Epidermal melanocyte (primary cell): ENCODE measurements at regions not wholly inside any gene's neighbourhood (a gene's known extent, or its start where the extent isn't known, plus 50 kb on each side); places are given as distances from the start of the nearest gene placed in this dataset.

Source experiments
- DNase-seq: peaks from one replicate; pipeline ENCODE4 v3.0.0; 2011; ENCODE audit warnings: low spot score; ENCODE audit not compliant: insufficient read length

- no peak for DNase-seq
Measured at GRCh38 chr4:24298911-24299310, 285.4 kb downstream of the DHX15 start.

DNA sequence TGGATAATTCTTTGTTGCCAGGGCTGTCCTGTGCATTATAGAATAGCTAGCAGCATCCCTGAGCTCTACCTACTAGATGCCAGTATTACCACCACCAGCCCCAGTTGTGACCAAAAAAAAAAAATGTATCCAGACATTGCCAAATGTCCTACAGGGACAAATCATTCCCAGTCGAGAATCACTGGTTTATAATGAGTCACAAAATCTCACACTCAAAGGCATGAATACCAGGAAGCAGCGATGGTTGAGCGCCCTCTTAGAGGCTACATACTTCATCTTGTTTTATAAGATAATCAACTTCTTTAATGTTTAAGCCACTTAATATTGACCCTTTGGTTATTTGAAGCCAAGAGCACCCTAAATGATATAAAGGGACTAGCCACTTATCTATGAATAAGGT lies 297.3 kb downstream of the DHX15 start:
- DNase-seq = no peak

- DNase-seq = no peak
Measured at GRCh38 chr4:24285759-24286158, 298.6 kb downstream of the DHX15 start.

DNA sequence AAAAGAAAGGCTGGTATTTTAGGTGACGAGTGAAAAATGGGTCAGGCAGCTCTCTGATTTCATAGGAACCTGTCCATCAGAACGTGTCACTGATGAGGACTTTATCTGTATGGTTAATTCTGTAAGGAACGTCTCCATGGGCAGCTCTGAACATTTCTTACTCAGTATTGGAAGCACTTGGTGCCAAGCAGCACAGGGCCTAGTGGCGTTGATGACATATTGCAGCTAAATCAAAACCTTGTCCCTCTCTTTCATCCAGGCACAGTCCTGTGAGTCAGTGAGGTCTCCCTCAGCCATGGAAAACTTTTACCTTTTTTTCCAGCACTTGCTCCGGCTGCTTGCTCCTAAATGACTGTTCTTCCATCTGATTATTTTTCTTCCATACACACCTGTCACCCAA lies 301.9 kb downstream of the DHX15 start:
- DNase-seq = no peak

DNA sequence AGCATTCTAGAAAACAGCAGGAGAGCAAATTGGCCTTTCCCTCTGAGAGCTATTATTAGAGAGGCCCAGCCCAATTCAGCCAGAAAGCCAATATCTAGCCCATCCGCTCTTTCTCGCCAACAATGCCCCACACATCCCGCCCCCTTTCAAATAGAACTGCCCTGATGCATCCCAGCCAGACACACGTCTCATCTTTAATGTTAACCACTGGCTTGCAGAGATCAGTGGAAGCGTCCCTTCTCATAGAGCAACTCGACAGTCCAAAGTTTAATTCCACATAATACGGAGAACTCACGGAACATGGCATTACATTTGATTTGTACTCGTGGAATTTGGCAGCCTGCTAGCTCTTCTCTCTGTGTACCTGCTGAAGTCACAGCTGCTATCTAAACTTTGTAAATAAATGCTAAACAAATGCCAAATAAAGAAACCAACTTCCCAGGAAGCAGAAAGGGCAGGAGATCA lies 304.4 kb downstream of the DHX15 start:
- DNase-seq = no peak

GRCh38 chr4:24279469-24279868 lies 304.9 kb downstream of the DHX15 start:
- no peak for DNase-seq

DNA sequence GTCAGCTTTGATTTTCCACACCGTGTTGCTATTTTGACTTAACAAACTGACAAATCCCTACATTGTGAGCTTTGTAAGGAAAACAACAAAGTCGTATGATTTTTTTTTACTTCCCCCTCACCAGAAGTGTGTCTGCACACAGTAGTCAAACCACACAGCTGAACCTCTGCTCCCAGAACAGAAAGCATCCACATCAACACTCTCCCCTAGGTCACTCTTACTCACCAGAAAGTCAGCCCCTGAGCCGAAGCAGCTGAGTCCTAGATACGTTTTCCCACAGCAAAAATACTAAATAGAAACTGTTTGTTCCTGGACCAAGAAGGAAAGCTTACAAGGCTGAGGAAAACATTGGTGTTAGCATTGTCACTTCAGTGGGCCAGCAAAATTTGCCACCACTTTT lies 305.7 kb downstream of the DHX15 start:
- no peak for DNase-seq

- DNase-seq = no peak
Measured at GRCh38 chr4:24274381-24274941, 309.9 kb downstream of the DHX15 start.

DNA sequence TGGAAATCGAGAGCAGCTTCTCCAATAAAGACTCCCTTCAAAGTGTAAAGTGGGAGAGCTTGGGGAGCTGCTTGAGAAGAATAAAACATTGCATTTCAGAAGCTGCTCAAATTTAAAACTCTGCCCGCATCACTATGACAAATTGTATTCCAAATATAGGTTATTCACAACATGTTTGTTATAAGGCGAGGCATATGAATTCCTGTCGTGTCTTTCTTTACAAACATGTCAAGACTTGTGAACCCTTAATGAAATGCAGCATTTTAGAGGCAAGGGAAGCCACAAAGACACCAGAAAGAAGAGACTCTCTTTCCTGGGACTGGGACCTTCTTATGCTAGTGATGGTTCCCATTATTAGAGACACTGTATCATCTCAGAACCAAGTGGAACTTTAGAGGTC lies 311.2 kb downstream of the DHX15 start:
- no peak for DNase-seq

DNA sequence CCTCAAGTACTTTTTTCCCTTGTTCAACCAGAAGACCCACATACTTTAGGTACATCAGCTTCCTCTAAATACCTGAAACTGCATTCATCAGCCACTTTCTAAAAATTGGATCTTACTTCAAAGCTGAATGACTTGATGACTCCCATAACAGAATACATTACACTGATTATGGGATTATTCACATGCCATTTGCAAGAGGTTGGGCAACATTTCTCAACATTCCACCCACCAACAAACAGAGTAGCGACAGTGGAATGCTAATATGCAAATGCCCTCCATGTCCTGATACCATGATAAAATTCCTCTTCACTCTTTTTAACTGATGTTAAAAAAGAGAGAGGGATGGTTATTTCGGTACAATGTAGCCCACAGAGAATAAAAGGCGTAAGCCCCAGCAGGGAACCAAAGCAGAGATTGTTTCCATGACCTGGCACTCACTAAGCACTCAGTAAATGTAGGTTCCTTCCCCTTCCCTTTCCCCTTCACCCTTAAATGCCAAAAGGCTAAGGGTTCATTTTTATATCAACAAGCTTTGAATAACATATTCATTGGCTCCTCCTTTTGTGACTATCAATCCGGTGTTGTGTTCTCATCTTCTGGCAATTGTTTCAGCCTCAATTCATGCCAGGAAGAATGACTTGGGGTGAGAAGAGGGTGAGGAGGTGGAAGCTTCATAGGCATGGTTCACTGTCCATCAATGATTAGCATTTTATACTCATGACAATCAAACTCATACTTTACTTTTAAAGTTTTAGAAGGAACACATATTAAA lies 317.2 kb downstream of the DHX15 start:
- DNase-seq = no peak

DNA sequence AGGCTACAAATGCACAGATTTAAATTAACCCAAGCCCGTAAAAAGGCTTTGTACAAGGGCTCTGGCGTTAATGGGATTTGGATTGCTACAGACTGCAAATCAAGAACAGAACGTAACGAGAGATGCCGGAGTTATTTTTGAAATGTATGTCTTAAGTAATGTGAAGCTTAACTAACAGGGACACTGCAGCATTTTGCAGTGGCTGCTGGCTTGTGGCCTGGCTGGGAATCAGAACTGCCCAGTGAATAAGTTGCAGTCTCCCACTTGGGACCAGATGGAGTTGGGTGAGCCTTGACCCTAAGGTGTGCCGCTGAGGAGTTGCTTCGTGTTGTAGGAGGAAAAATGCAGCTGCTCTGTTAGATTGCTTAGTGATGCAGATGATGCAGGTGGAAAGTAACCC lies 318.4 kb downstream of the DHX15 start:
- DNase-seq = no peak

GRCh38 chr4:24262616-24263015 lies 321.7 kb downstream of the DHX15 start:
- DNase-seq = no peak

DNA sequence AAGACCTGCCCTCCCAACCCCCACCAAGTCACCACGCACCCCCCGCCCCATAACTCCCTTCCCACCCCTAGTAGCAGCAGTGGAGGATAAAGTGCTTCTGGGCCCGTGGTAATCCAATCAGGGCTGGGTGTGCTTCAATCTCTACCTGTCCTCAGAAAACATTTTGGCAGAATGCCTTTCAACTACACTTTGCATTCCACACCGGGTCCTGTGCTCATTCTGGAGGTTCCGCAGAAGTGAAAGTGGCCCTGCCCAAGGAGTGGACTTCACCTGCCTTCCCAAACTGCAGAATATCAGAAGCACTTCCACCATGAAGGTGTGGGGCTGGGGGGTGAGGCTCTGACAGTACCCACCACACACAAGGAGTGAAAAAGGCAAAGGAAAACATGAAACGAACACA lies 322.3 kb downstream of the DHX15 start:
- no peak for DNase-seq

- DNase-seq = no peak
Measured at GRCh38 chr4:24260923-24261564, 323.3 kb downstream of the DHX15 start.

- no peak for DNase-seq
Measured at GRCh38 chr4:24260133-24260715, 324.1 kb downstream of the DHX15 start.

- no peak for DNase-seq
Measured at GRCh38 chr4:24256547-24256946, 327.8 kb downstream of the DHX15 start.

- no peak for DNase-seq
Measured at GRCh38 chr4:24256066-24256465, 328.3 kb downstream of the DHX15 start.

DNA sequence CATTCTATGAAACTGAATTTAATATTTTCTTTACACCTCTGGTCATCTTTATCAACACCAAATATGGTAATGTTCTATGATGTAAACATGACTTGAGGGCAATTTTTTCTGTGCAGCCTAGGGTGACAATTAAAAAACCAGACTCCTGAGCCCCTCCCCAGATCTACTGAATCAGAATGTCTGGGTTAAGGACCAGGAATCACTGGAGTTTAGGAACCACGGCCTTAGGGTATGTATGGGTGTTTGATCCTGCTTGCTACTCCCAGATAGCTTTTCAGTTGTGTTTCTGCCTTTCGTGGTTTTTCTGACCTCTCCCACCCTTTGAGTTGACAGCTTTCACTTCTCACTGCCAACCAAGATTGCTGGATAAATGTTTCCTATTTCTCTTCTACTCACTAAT lies 332.2 kb downstream of the DHX15 start:
- no peak for DNase-seq

GRCh38 chr4:24251589-24251988 lies 332.8 kb downstream of the DHX15 start:
- no peak for DNase-seq

GRCh38 chr4:24249972-24250371 lies 334.4 kb downstream of the DHX15 start:
- no peak for DNase-seq

DNA sequence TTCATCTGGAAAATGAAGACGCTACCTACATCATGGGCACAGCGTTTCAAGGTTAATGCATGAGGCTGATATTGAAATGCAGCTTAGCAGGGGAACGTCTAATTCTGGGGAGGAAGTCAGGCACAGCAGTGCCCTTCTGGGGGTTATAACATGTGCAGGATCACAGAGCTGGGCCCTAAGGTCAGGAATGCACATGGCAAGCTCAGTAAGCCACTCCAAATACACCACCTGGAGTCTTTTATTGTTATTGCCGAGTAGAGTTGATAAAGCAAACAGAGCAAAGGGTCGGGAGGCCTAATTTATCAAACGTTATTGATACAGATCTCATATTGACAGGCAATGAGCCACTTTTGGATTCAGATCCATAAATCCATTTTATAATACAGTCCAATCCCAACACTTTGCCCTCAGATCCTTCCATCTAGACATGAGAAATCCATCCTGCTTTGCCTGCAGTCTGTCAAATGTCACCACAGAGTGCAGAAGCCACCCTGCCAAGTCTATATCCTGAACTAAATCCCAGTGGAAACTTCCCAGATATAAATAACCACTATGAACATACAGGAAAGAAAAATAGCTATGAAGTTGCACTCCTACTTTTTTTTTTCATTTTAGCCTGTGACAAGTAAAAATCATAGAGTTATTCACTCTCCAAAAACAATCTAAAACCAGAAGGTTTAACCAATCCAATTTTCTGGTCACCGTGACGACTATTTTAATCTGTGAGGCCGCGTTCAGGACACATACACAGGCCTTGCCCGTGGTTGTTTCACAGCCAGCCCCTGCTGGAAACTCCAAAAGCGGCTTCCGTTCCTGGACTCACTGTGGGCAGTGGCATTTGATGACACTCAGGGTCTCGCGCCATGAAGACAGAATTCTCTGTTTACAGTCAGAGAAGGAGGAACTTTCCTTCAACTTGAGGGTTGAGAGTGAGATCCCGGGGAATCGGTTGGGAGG lies 335.4 kb downstream of the DHX15 start:
- no peak for DNase-seq
